ENCODE measurements at regions not wholly inside any gene's neighbourhood (a gene's known extent, or its start where the extent isn't known, plus 50 kb on each side); places are given as distances from the start of the nearest gene placed in this dataset.

DNA sequence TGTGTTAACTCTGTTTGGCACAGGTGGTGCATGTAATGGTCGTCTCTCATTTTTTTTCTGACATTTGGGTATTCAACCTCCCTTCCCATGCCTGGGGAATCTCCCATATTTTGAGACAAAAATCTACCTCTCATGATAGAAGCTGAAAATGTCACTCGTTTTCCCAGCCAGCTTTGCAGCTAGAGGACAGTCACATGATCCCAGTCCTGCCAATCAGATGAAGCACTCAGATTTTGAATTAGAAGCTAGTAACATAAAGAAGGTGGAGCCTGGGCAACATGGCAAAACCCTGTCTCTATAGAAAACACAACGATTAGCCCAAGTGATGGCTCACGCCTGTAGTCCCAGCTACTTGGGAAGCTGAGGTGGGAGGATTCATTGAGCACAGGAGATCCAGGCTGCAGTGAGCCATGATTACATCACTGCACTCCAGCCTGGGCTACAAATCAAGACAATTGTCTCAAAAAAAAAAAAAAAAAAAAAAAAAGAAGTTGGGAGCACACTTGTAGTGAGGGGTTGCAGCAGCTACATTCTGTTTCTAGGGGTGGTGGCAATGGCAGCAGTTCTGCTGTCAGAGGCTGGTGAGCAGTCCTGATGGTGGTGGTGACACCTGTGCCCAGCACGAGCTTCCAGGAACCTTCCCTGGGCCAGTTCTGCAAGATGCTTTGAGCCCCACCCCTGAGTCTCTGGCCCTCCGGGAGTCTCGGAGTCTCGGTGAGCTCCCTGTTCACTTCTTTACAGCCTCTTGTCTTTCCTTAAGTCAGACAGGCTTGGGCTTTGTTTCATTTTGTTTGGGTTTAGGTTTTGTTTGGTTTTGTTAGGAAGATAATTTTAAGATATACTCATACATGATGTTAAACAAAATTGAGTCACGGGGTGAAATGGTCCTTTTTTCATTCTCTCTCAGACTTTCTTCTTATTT lies 94.1 kb upstream of the KCNG1 start:
- no peaks in the 10 kb centered on the region for H4K20me1 ChIP-seq (ENCODE audit: insufficient read depth, low read length)
- H3K79me2 ChIP-seq (ENCODE audit: low read length) = no peaks in the 10 kb centered on the region
- no peak overlapping the region for H3K4me3 ChIP-seq (ENCODE audit: low read length)
- no peak overlapping the region for H2AFZ ChIP-seq (ENCODE audit: low read depth, low read length)
- H3K36me3 ChIP-seq (replicated peaks; ENCODE audit: low read depth, low read length) = no peaks in the 10 kb centered on the region
- TF ChIP-seq, protein P1, sequence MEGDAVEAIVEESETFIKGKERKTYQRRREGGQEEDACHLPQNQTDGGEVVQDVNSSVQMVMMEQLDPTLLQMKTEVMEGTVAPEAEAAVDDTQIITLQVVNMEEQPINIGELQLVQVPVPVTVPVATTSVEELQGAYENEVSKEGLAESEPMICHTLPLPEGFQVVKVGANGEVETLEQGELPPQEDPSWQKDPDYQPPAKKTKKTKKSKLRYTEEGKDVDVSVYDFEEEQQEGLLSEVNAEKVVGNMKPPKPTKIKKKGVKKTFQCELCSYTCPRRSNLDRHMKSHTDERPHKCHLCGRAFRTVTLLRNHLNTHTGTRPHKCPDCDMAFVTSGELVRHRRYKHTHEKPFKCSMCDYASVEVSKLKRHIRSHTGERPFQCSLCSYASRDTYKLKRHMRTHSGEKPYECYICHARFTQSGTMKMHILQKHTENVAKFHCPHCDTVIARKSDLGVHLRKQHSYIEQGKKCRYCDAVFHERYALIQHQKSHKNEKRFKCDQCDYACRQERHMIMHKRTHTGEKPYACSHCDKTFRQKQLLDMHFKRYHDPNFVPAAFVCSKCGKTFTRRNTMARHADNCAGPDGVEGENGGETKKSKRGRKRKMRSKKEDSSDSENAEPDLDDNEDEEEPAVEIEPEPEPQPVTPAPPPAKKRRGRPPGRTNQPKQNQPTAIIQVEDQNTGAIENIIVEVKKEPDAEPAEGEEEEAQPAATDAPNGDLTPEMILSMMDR (IDR thresholded peaks at IDR 0.05; ENCODE audit: low read depth, low read length) = no peak
- no peak for TF ChIP-seq EZH2phosphoT487 (IDR thresholded peaks at IDR 0.05; ENCODE audit: low read depth)
- H3K9me3 ChIP-seq (ENCODE audit: insufficient read depth, low read length) = no peaks in the 10 kb centered on the region
- H3K27ac ChIP-seq (ENCODE audit: low read length) = no peak overlapping the region
- no peaks in the 10 kb centered on the region for H3K4me1 ChIP-seq (ENCODE audit: low read length)
- peaks cover 55% of the 10 kb centered on the region for H3K27me3 ChIP-seq (ENCODE audit: low read depth, low read length)
- H3K9ac ChIP-seq (ENCODE audit: low read length) = no peak overlapping the region
- H3K4me2 ChIP-seq (ENCODE audit: low read length) = no peak overlapping the region

DNA sequence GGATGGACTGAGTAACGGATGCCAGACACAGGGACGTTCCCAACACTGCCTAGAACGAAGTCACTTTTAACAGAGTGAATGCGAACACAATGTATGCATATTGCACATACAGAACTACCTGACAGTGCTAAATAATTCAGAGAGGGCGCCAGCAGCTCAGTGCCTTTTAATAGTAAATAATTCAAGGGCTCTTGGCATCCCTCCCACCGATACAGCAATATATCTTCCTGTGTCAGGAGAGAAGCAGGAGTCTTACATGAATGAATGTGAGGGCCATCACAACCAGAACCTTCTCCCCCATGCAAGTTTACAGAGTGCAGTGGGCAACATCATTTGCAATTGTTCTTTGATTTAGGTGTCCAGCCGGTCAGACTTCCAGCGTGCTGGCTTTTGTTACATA lies 88.4 kb upstream of the KCNG1 start:
- no peaks in the 10 kb centered on the region for H3K9me3 ChIP-seq (ENCODE audit: insufficient read depth, low read length)
- no peaks in the 10 kb centered on the region for H3K36me3 ChIP-seq (replicated peaks; ENCODE audit: low read depth, low read length)
- no peaks in the 10 kb centered on the region for H3K4me1 ChIP-seq (ENCODE audit: low read length)
- no peak overlapping the region for H3K4me3 ChIP-seq (ENCODE audit: low read length)
- no peaks in the 10 kb centered on the region for H3K79me2 ChIP-seq (ENCODE audit: low read length)
- no peak overlapping the region for H2AFZ ChIP-seq (ENCODE audit: low read depth, low read length)
- H3K9ac ChIP-seq (ENCODE audit: low read length) = no peak overlapping the region
- peaks cover 50% of the 10 kb centered on the region for H3K27me3 ChIP-seq (ENCODE audit: low read depth, low read length)
- H3K27ac ChIP-seq (ENCODE audit: low read length) = no peak overlapping the region
- no peak overlapping the region for H3K4me2 ChIP-seq (ENCODE audit: low read length)
- no peak for TF ChIP-seq EZH2phosphoT487 (IDR thresholded peaks at IDR 0.05; ENCODE audit: low read depth)
- TF ChIP-seq, protein P1 (IDR thresholded peaks at IDR 0.05; ENCODE audit: low read depth, low read length) = no peak
- H4K20me1 ChIP-seq (ENCODE audit: insufficient read depth, low read length) = no peaks in the 10 kb centered on the region

DNA sequence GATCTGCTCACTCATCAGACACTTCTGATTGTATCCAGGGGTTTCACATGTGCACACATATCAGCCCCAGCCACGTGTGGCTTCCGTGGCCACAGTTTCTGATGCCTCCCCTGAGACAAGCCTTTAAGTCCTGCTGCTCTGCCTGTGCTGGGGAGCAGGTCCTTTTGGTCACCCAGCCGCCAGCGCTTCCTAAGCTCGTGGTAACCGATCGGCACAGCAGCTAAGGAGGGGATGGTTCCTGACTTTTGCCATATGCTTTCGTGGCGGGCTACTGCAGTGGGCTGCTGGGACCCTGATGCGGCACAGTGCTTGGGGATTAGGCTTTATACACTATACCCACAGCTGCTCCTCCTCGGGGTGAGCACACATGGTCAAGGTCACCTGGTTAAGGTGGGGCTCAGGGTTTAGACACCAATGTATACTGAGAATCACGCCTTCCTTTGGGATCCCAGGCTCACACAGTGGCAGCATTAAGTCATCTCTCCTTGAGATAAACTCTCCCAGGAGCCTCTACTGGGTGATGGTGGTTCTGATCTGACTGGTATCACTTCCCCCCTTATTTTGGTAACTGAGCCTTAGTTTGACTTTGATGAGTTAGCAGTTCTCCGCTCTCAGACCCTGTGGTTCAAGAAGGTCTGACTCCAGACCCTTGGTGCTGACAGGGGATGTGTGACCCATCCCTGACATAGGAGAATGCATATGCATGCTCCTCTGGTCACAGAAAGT lies 85.9 kb upstream of the KCNG1 start:
- Histone ChIP-seq H3K4me3 (ENCODE audit: low read length) (no peak overlapping the region), H3K9me3 (ENCODE audit: insufficient read depth, low read length) (no peaks in the 10 kb centered on the region), H3K27me3 (ENCODE audit: low read depth, low read length) (peaks cover 64% of the 10 kb centered on the region), H3K79me2 (ENCODE audit: low read length) (no peaks in the 10 kb centered on the region), H2AFZ (ENCODE audit: low read depth, low read length) (no peak overlapping the region), H3K9ac (ENCODE audit: low read length) (no peak overlapping the region), H4K20me1 (ENCODE audit: insufficient read depth, low read length) (no peaks in the 10 kb centered on the region), H3K36me3 (replicated peaks; ENCODE audit: low read depth, low read length) (no peaks in the 10 kb centered on the region), H3K4me1 (ENCODE audit: low read length) (no peaks in the 10 kb centered on the region), H3K27ac (ENCODE audit: low read length) (no peak overlapping the region), H3K4me2 (ENCODE audit: low read length) (no peak overlapping the region)
- TF ChIP-seq, protein P1 (IDR thresholded peaks at IDR 0.05; ENCODE audit: low read depth, low read length) = no peak
- no peak for TF ChIP-seq EZH2phosphoT487 (IDR thresholded peaks at IDR 0.05; ENCODE audit: low read depth)

DNA sequence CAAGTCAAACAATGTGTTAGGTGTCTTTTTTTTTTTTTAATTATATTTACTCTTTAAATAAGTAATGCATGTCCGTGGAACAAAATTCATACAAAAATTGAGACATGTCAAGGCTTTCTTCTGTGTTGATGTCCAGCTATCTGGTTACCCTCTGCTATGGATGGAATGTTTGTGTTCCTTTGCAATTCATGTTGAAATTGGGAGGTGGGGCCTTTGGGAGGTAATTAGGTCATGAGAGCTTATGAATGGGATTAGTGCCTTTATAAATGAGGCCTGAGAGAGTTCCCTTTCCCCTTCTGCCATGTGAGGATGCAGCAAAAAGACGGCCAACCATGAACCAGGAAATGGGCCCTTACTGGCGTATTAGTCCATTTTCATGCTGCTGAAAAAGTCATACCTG lies 83.1 kb upstream of the KCNG1 start:
- H4K20me1 ChIP-seq (ENCODE audit: insufficient read depth, low read length) = no peaks in the 10 kb centered on the region
- peaks cover 71% of the 10 kb centered on the region for H3K27me3 ChIP-seq (ENCODE audit: low read depth, low read length)
- TF ChIP-seq, protein P1 (IDR thresholded peaks at IDR 0.05; ENCODE audit: low read depth, low read length) = no peak
- TF ChIP-seq EZH2phosphoT487 (IDR thresholded peaks at IDR 0.05; ENCODE audit: low read depth) = no peak
- H3K4me1 ChIP-seq (ENCODE audit: low read length) = no peaks in the 10 kb centered on the region
- no peak overlapping the region for H3K9ac ChIP-seq (ENCODE audit: low read length)
- no peaks in the 10 kb centered on the region for H3K79me2 ChIP-seq (ENCODE audit: low read length)
- no peak overlapping the region for H2AFZ ChIP-seq (ENCODE audit: low read depth, low read length)
- H3K4me3 ChIP-seq (ENCODE audit: low read length) = no peak overlapping the region
- no peaks in the 10 kb centered on the region for H3K36me3 ChIP-seq (replicated peaks; ENCODE audit: low read depth, low read length)
- no peaks in the 10 kb centered on the region for H3K9me3 ChIP-seq (ENCODE audit: insufficient read depth, low read length)
- H3K4me2 ChIP-seq (ENCODE audit: low read length) = no peak overlapping the region
- no peak overlapping the region for H3K27ac ChIP-seq (ENCODE audit: low read length)
